ENCODE measurements at regions not wholly inside any gene's neighbourhood (a gene's known extent, or its start where the extent isn't known, plus 50 kb on each side); places are given as distances from the start of the nearest gene placed in this dataset.

- TF ChIP-seq POLR2A (IDR thresholded peaks at IDR 0.05) (no peak), CTCF (IDR thresholded peaks at IDR 0.05) (no peak)
These were observed 54.6 kb upstream of the ATF7IP start for GRCh38 chr12:14310866-14311265.

Measured in adrenal gland (tissue), 5 donors.